Body of pancreas (tissue), 4 donors: ENCODE measurements at regions not wholly inside any gene's neighbourhood (a gene's known extent, or its start where the extent isn't known, plus 50 kb on each side); places are given as distances from the start of the nearest gene placed in this dataset.

Source experiments
- ATAC-seq: fragments of 150-250 bp; one replicate; pipeline ENCODE4 v1.9.1; 2016
- DNase-seq, 4 donors: peaks; one replicate each; pipeline ENCODE4 v3.0.0-alpha.2; 2019
- H3K27ac ChIP-seq, 4 donors: fragments of 200-600 bp; sonication (generic); 1 replicate in 3 of 4; 2 replicates in 1 of 4; pipeline versions ENCODE4 v1.5.1 to v1.6.1; 2016 to 2019; ENCODE audit warnings: mild to moderate bottlenecking in 1 of 4, mixed read lengths in 1 of 4, moderate library complexity in 1 of 4
- H3K27me3 ChIP-seq, 2 donors: fragments of 200-600 bp; sonication (generic); one replicate each; pipeline ENCODE4 v1.6.0; 2016; ENCODE audit warnings: mild to moderate bottlenecking in 1 of 2
- H3K36me3 ChIP-seq, 2 donors: fragments of 200-600 bp; sonication (generic); replicated peaks in 1 of 2; 2 replicates each; pipeline ENCODE4 v1.5.1; 2016; ENCODE audit warnings: low read depth in 2 of 2; ENCODE audit not compliant: insufficient read depth in 1 of 2
- H3K4me1 ChIP-seq: fragments of 200-600 bp; sonication (generic); one replicate; pipeline ENCODE4 v1.6.0; 2016
- H3K4me3 ChIP-seq, 2 donors: fragments of 200-600 bp; sonication (generic); 1 replicate in 1 of 2; 2 replicates in 1 of 2; pipeline ENCODE4 v1.5.1; 2016 to 2019
- H3K9me3 ChIP-seq, 3 donors: fragments of 200-600 bp; sonication (generic); 1 replicate in 2 of 3; 2 replicates in 1 of 3; pipeline ENCODE4 v1.5.1; 2016
- POLR2A ChIP-seq, 3 donors: fragments of 450-650 bp; IDR thresholded peaks; one replicate each; pipeline ENCODE4 v1.6.1; 2016; ENCODE audit warnings: antibody characterized with exemption in 3 of 3, mild to moderate bottlenecking in 2 of 3
- WGBS, 2 donors: methylation state at CpG; one replicate each; pipeline ENCODE4 v1.1.5; 2017; 5-methylcytosine and 5-hydroxymethylcytosine counted together
- intact Hi-C: fragments of 100-400 bp; cut with DNase I; formaldehyde crosslinking; loops from one replicate; pipeline ENCODE4 v1.15.1; 2023
- TF ChIP-seq, protein P1 (sequence below), 7 experiments: fragments of 450-650 bp in 4 of 7; fragments of 200-600 bp in 3 of 7; sonication (generic) in 3 of 7; IDR thresholded peaks; one replicate each; pipeline ENCODE4 v1.5.1; 2016 to 2019; ENCODE audit warnings: antibody characterized with exemption in 7 of 7

DNA sequence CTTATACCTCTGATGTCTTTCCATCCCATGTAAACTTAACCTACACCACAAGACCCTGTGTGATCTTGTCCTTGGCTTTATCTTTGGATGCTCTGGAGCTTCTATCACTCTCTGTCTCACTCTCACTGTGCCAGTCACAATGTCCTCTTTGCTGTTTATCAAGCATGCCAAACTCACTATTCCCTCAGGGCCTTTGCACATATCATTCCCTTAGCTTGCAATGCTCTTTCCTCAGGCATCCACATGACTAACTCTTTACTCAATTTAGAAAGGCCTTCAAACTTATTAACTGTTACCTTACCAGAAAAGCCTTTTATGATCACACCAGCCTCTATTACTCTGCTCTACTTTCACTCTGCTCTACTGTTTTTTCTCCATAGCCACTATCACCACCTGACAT lies 354.1 kb downstream of the RFC3 start:
- ATAC-seq (no peak), DNase-seq (no peak)
- H3K4me1 ChIP-seq, result peaks cover 10% of the 10 kb centered on the region
- intact Hi-C loops, result no loop called here
- TF ChIP-seq, protein P1, sequence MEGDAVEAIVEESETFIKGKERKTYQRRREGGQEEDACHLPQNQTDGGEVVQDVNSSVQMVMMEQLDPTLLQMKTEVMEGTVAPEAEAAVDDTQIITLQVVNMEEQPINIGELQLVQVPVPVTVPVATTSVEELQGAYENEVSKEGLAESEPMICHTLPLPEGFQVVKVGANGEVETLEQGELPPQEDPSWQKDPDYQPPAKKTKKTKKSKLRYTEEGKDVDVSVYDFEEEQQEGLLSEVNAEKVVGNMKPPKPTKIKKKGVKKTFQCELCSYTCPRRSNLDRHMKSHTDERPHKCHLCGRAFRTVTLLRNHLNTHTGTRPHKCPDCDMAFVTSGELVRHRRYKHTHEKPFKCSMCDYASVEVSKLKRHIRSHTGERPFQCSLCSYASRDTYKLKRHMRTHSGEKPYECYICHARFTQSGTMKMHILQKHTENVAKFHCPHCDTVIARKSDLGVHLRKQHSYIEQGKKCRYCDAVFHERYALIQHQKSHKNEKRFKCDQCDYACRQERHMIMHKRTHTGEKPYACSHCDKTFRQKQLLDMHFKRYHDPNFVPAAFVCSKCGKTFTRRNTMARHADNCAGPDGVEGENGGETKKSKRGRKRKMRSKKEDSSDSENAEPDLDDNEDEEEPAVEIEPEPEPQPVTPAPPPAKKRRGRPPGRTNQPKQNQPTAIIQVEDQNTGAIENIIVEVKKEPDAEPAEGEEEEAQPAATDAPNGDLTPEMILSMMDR (IDR thresholded peaks at IDR 0.05), result no peak
- TF ChIP-seq POLR2A (IDR thresholded peaks at IDR 0.05), result no peak
- no peaks in the 10 kb centered on the region for H3K27me3 ChIP-seq
- no peaks in the 10 kb centered on the region for H3K9me3 ChIP-seq
- H3K4me3 ChIP-seq, result no peak overlapping the region
- no peaks in the 10 kb centered on the region for H3K36me3 ChIP-seq
- no peak overlapping the region for H3K27ac ChIP-seq

DNA sequence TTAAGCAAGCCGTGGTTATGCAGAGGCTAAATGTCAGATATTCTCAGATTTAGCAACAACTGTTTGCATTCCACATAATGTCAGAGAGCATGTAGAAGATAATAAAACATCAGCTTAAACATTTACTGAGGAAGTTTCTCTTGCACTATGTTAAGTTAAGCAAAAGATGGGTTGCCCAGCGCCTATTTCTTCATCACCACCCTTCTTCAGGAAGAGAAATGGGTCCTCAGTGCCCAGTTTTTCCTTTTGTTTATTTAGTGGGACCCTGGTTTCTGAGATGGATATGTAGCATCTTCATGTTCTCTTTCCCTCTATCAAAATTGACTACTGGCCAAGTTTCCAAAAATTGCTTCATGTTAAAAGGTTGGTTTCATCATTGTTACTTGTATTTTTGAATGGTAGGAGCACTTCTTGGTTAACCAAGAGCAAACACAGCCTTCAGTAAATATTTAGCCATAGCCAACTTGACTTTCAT lies 356.8 kb downstream of the RFC3 start:
- TF ChIP-seq POLR2A (IDR thresholded peaks at IDR 0.05), result no peak
- TF ChIP-seq, protein P1 (IDR thresholded peaks at IDR 0.05), result no peak
- 74 to 77% methylated on average over 2 of the region's 2 CpGs for WGBS, 2 donors
- ATAC-seq (no peak), DNase-seq (no peak)
- H3K36me3 ChIP-seq, result no peaks in the 10 kb centered on the region
- no peak overlapping the region for H3K4me3 ChIP-seq
- no peaks in the 10 kb centered on the region for H3K4me1 ChIP-seq
- H3K27me3 ChIP-seq, result no peaks in the 10 kb centered on the region
- no peak overlapping the region for H3K27ac ChIP-seq
- intact Hi-C loops, result no loop called here
- H3K9me3 ChIP-seq, result no peaks in the 10 kb centered on the region

DNA sequence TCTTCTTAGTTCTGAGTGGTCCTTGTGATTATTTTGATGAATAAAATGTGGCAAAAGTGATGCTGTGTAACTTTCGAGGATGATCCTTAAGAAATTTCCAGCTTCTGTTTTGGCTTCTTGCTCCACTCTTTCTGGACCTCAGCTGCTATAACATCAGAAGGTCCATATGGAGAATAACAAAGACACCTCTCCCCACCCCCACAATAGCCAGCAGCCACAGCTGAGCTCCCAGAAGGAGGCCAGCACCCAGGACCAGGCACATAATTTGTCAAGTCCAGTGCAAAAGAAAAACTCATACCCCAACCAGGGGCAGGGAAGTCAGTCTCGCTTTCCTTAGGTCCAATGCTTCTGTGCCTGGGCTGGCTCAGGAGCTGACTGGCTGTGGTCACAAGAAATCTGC lies 357.6 kb downstream of the RFC3 start:
- no peaks in the 10 kb centered on the region for H3K4me1 ChIP-seq
- no peaks in the 10 kb centered on the region for H3K9me3 ChIP-seq
- DNase-seq (no peak), ATAC-seq (no peak)
- WGBS, 2 donors, result 85 to 89% methylated on average over 2 of the region's 2 CpGs
- intact Hi-C loops, result no loop called here
- H3K27me3 ChIP-seq, result no peaks in the 10 kb centered on the region
- no peak overlapping the region for H3K4me3 ChIP-seq
- TF ChIP-seq, protein P1 (IDR thresholded peaks at IDR 0.05), result no peak
- no peak for TF ChIP-seq POLR2A (IDR thresholded peaks at IDR 0.05)
- no peak overlapping the region for H3K27ac ChIP-seq
- no peaks in the 10 kb centered on the region for H3K36me3 ChIP-seq

DNA sequence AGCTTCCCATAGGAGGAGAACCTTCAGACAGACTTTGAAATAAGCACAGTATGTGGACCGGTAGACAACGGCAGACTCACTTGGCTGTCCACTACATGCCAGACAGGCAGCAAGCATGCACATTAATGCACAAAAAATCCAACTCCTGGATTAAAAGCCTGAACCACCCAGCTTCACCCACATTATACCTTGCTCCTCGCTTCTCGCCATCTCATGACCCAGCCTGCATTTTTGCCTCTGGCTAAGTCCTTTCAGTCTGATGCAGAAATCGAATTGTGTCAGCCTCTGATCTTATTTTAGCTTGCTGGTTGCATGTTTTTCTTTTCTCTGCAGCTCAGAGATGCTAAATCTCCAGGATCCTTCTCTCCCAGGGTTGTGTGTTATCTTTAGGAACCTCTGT lies 358.7 kb downstream of the RFC3 start:
- H3K9me3 ChIP-seq, result no peaks in the 10 kb centered on the region
- TF ChIP-seq, protein P1 (IDR thresholded peaks at IDR 0.05), result no peak
- no peak for TF ChIP-seq POLR2A (IDR thresholded peaks at IDR 0.05)
- no peak overlapping the region for H3K4me3 ChIP-seq
- no peak for DNase-seq
- 63 to 80% methylated on average over 5 of the region's 5 CpGs for WGBS, 2 donors
- no peaks in the 10 kb centered on the region for H3K4me1 ChIP-seq
- intact Hi-C loops, result no loop called here
- H3K36me3 ChIP-seq, result no peaks in the 10 kb centered on the region
- no peaks in the 10 kb centered on the region for H3K27me3 ChIP-seq
- no peak for ATAC-seq
- no peak overlapping the region for H3K27ac ChIP-seq

DNA sequence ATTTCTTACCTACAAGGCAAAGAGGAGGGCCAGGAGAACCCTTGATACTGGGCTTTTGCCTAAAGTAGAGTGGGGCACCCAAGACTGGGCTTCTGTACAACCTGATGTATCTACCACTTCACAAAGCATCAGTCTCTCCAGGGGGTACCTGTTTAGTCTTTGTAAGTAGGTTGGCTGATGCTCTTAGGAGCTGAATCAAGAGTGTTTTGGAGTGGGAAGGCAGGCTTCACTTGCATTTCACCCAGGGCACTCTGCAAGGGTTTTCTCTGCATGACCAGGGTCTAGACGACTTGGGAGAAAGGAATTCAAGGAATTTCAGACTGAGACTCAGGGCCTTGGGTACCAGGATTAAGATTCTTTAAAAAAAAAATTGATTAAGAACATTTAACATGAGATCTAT lies 361.5 kb downstream of the RFC3 start:
- no peak for DNase-seq
- no peaks in the 10 kb centered on the region for H3K9me3 ChIP-seq
- H3K4me1 ChIP-seq, result no peaks in the 10 kb centered on the region
- no peak for ATAC-seq
- 23 to 38% methylated on average over 1 of the region's 1 CpG for WGBS, 2 donors
- H3K27ac ChIP-seq, result no peak overlapping the region
- TF ChIP-seq, protein P1 (IDR thresholded peaks at IDR 0.05), result no peak
- TF ChIP-seq POLR2A (IDR thresholded peaks at IDR 0.05), result no peak
- intact Hi-C loops, result no loop called here
- H3K4me3 ChIP-seq, result no peak overlapping the region
- no peaks in the 10 kb centered on the region for H3K27me3 ChIP-seq
- H3K36me3 ChIP-seq, result no peaks in the 10 kb centered on the region
